ENCODE measurements at regions not wholly inside any gene's neighbourhood (a gene's known extent, or its start where the extent isn't known, plus 50 kb on each side); places are given as distances from the start of the nearest gene placed in this dataset.

- TF ChIP-seq CTCF (conservative IDR thresholded peaks at IDR 0.05; ENCODE audit: low read depth, low read length) (no peak), EZH2 (IDR thresholded peaks at IDR 0.05; ENCODE audit: borderline replicate concordance, low read depth, low read length, poor library complexity, severe bottlenecking) (no peak)
These were observed 110.8 kb upstream of the FSTL4 start for GRCh38 chr5:133723126-133723525.
